SK-N-SH treated with all-trans-retinoic acid at 6 μM for 48 hours (cell line): ENCODE measurements at regions not wholly inside any gene's neighbourhood (a gene's known extent, or its start where the extent isn't known, plus 50 kb on each side); places are given as distances from the start of the nearest gene placed in this dataset.

Experiments
- ARNTL ChIP-seq: fragments of 450-650 bp; formaldehyde crosslinking; IDR thresholded peaks from 2 replicates; pipeline ENCODE4 v1.5.0; 2020; ENCODE audit warnings: low read depth, mild to moderate bottlenecking, moderate library complexity, borderline replicate concordance
- CSDC2 ChIP-seq: fragments of 250-450 bp; sonication (Bioruptor Pico); IDR thresholded peaks from 2 replicates; pipeline ENCODE4 v1.5.0; 2020; ENCODE audit warnings: mild to moderate bottlenecking, moderate library complexity
- CSRNP3 ChIP-seq: fragments of 250-450 bp; sonication (Bioruptor Pico); IDR thresholded peaks from 2 replicates; pipeline ENCODE4 v1.5.1; 2021; ENCODE audit warnings: mild to moderate bottlenecking, moderate library complexity
- ESRRG ChIP-seq: fragments of 250-450 bp; sonication (Bioruptor Pico); IDR thresholded peaks from 2 replicates; pipeline ENCODE4 v1.6.1; 2021; ENCODE audit warnings: mild to moderate bottlenecking
- ISL1 ChIP-seq: fragments of 250-450 bp; sonication (Bioruptor Pico); IDR thresholded peaks from 2 replicates; pipeline ENCODE4 v2.1.2; 2022; ENCODE audit warnings: mild to moderate bottlenecking, moderate library complexity
- RARB ChIP-seq: fragments of 250-450 bp; sonication (Bioruptor Pico); IDR thresholded peaks from 2 replicates; pipeline ENCODE4 v1.8.0; 2021; ENCODE audit warnings: mild to moderate bottlenecking, moderate library complexity
- TCF4 ChIP-seq: fragments of 250-450 bp; sonication (Bioruptor Pico); IDR thresholded peaks from 2 replicates; pipeline ENCODE4 v1.8.0; 2021; ENCODE audit warnings: mild to moderate bottlenecking, moderate library complexity, borderline replicate concordance
- TOX ChIP-seq: fragments of 250-450 bp; sonication (Bioruptor Pico); IDR thresholded peaks from 2 replicates; pipeline ENCODE4 v1.8.0; 2021; ENCODE audit warnings: mild to moderate bottlenecking, moderate library complexity, borderline replicate concordance
- ZC3H10 ChIP-seq: fragments of 250-450 bp; sonication (Bioruptor Pico); IDR thresholded peaks from 2 replicates; pipeline ENCODE4 v1.5.1; 2021; ENCODE audit warnings: mild to moderate bottlenecking, moderate library complexity
- ZFP3 ChIP-seq: fragments of 250-450 bp; sonication (Bioruptor Pico); IDR thresholded peaks from 2 replicates; pipeline ENCODE4 v1.5.0; 2020; ENCODE audit warnings: mild to moderate bottlenecking, moderate library complexity
- ZFP30 ChIP-seq: fragments of 450-650 bp; formaldehyde crosslinking; IDR thresholded peaks from 2 replicates; pipeline ENCODE4 v1.5.0; 2022; ENCODE audit warnings: mild to moderate bottlenecking, moderate library complexity
- ZNF8 ChIP-seq: fragments of 450-650 bp; formaldehyde crosslinking; IDR thresholded peaks from 2 replicates; pipeline ENCODE4 v1.5.0; 2020; ENCODE audit warnings: mild to moderate bottlenecking, moderate library complexity
- TF ChIP-seq, protein P1 (sequence below): fragments of 250-450 bp; sonication (Bioruptor Pico); IDR thresholded peaks from 2 replicates; pipeline ENCODE4 v1.8.0; 2021; ENCODE audit warnings: low read depth, mild to moderate bottlenecking, moderate library complexity, borderline replicate concordance

- TF ChIP-seq ARNTL (CRISPR knock-in tag), result no peak
- TF ChIP-seq ZFP3 (CRISPR knock-in tag), result no peak
- TF ChIP-seq, protein P1, sequence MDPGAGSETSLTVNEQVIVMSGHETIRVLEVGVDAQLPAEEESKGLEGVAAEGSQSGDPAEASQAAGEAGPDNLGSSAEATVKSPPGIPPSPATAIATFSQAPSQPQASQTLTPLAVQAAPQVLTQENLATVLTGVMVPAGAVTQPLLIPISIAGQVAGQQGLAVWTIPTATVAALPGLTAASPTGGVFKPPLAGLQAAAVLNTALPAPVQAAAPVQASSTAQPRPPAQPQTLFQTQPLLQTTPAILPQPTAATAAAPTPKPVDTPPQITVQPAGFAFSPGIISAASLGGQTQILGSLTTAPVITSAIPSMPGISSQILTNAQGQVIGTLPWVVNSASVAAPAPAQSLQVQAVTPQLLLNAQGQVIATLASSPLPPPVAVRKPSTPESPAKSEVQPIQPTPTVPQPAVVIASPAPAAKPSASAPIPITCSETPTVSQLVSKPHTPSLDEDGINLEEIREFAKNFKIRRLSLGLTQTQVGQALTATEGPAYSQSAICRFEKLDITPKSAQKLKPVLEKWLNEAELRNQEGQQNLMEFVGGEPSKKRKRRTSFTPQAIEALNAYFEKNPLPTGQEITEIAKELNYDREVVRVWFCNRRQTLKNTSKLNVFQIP (CRISPR knock-in tag), result no peak
- TF ChIP-seq ZFP30 (CRISPR knock-in tag), result no peak
- no peak for TF ChIP-seq ZNF8 (CRISPR knock-in tag)
- no peak for TF ChIP-seq TCF4 (CRISPR knock-in tag)
- no peak for TF ChIP-seq CSDC2 (CRISPR knock-in tag)
- TF ChIP-seq ZC3H10 (CRISPR knock-in tag), result no peak
- no peak for TF ChIP-seq TOX (CRISPR knock-in tag)
- no peak for TF ChIP-seq CSRNP3
- TF ChIP-seq ESRRG (CRISPR knock-in tag), result no peak
- TF ChIP-seq ISL1 (CRISPR knock-in tag), result no peak
- TF ChIP-seq RARB (CRISPR knock-in tag), result no peak
Observed at GRCh38 chr2:8508766-8509165, 173.1 kb upstream of the ID2 start.
